Ovary (tissue), 7 donors: ENCODE measurements at regions not wholly inside any gene's neighbourhood (a gene's known extent, or its start where the extent isn't known, plus 50 kb on each side); places are given as distances from the start of the nearest gene placed in this dataset.

ENCODE experiments used
- DNase-seq, 5 donors: peaks; one replicate each; pipeline ENCODE4 v3.0.0-alpha.2; 2019 to 2020
- H3K27ac ChIP-seq, 2 donors: fragments of 200-600 bp; one replicate each; pipeline versions ENCODE4 v1.5.1 to v1.8.0; 2019 to 2022
- H3K27me3 ChIP-seq: fragments of 200-600 bp; one replicate; pipeline ENCODE4 v1.8.0; 2022
- H3K36me3 ChIP-seq: fragments of 200-600 bp; sonication (generic); one replicate; pipeline ENCODE4 v1.5.1; 2019
- H3K4me1 ChIP-seq: one replicate; pipeline ENCODE4 v1.8.1; 2013; ENCODE audit warnings: mild to moderate bottlenecking, moderate library complexity; ENCODE audit not compliant: insufficient read depth
- H3K4me3 ChIP-seq: fragments of 200-600 bp; sonication (generic); one replicate; pipeline ENCODE4 v1.5.1; 2017
- H3K9me3 ChIP-seq, 2 donors: fragments of 200-600 bp in 1 of 2; sonication (generic) in 1 of 2; one replicate each; pipeline versions ENCODE4 v1.5.1 to v1.8.1; 2013 to 2019; ENCODE audit warnings: mild to moderate bottlenecking in 1 of 2, moderate library complexity in 1 of 2
- CTCF ChIP-seq, 3 donors: fragments of 450-650 bp in 2 of 3; fragments of 200-600 bp in 1 of 3; IDR thresholded peaks; one replicate each; pipeline versions ENCODE4 v1.5.1 to v1.8.0; 2016 to 2022; ENCODE audit warnings: antibody characterized with exemption in 3 of 3, mild to moderate bottlenecking in 1 of 3
- EP300 ChIP-seq: sonication (generic); formaldehyde crosslinking; IDR thresholded peaks from one replicate; pipeline ENCODE4 v1.6.1; 2017; ENCODE audit warnings: antibody characterized with exemption
- POLR2A ChIP-seq: fragments of 450-650 bp; IDR thresholded peaks from one replicate; pipeline ENCODE4 v1.6.1; 2017; ENCODE audit warnings: antibody characterized with exemption, mild to moderate bottlenecking, moderate library complexity
- WGBS, 3 donors: extraction: QIAGEN DNeasy Blood & Tissue Kit in 1 of 3; methylation state at CpG; one replicate each; pipeline versions ENCODE4 v1.1.5 to v1.1.7; 2013 to 2017; 5-methylcytosine and 5-hydroxymethylcytosine counted together
- intact Hi-C, 4 donors: fragments of 100-400 bp; cut with DNase I; formaldehyde crosslinking; loops; one replicate each; pipeline versions ENCODE4 v1.11.0 to v1.15.1; 2022 to 2023
- donor health status: DM: no; HTN: no; CAD: no; lungs with moderate emphysema.
- donor health status: DM: no; HTN: no; CAD: no.
- donor health status: Bipolar disorder and iron deficiency.
- donor health status: DM: no; HTN: no; CAD: no.
- donor health status: DM: yes; HTN: yes; CAD: no.

- Histone ChIP-seq H3K27me3 (no peaks in the 10 kb centered on the region), H3K27ac (no peak overlapping the region), H3K9me3 (no peaks in the 10 kb centered on the region), H3K4me1 (peaks cover 6% of the 10 kb centered on the region), H3K4me3 (no peak overlapping the region), H3K36me3 (no peaks in the 10 kb centered on the region)
- WGBS, 3 donors: 82 to 87% (median 84%) methylated on average over 14 of the region's 14 CpGs
- DNase-seq: peak in 1 of 5 donors; percentile 13
- TF ChIP-seq CTCF (IDR thresholded peaks at IDR 0.05) (no peak), EP300 (no peak), POLR2A (no peak)
- intact Hi-C loops: no loop called here
Measured at GRCh38 chr6:168964138-168964835, 289.4 kb downstream of the THBS2 start.

- 84 to 95% (median 87%) methylated on average over 14 of the region's 14 CpGs for WGBS, 3 donors
- DNase-seq: peak in 1 of 5 donors; percentile 10
- H3K9me3 ChIP-seq: no peaks in the 10 kb centered on the region
- H3K27ac ChIP-seq: no peak overlapping the region
- no peaks in the 10 kb centered on the region for H3K27me3 ChIP-seq
- peaks cover 2% of the 10 kb centered on the region for H3K4me1 ChIP-seq
- intact Hi-C loops: no loop called here
- TF ChIP-seq EP300 (no peak), POLR2A (no peak), CTCF (IDR thresholded peaks at IDR 0.05) (no peak)
- no peak overlapping the region for H3K4me3 ChIP-seq
- H3K36me3 ChIP-seq: no peaks in the 10 kb centered on the region
Measured at GRCh38 chr6:168962886-168963285, 290.8 kb downstream of the THBS2 start.

- DNase-seq: no peak
- Histone ChIP-seq H3K27me3 (no peaks in the 10 kb centered on the region), H3K27ac (no peak overlapping the region), H3K36me3 (no peaks in the 10 kb centered on the region), H3K9me3 (no peaks in the 10 kb centered on the region), H3K4me1 (peaks cover 2% of the 10 kb centered on the region), H3K4me3 (no peak overlapping the region)
- TF ChIP-seq POLR2A (no peak), CTCF (IDR thresholded peaks at IDR 0.05) (no peak), EP300 (no peak)
- 83 to 94% (median 90%) methylated on average over 13 of the region's 13 CpGs for WGBS, 3 donors
- intact Hi-C loops: no loop called here
Measured at GRCh38 chr6:168961264-168961656, 292.4 kb downstream of the THBS2 start.

GRCh38 chr6:168960551-168961263, 292.9 kb downstream of the THBS2 start:
- no peak for DNase-seq
- H3K4me1 ChIP-seq: peaks cover 2% of the 10 kb centered on the region
- 28 to 32% (median 31%) methylated on average over 11 of the region's 11 CpGs for WGBS, 3 donors
- H3K27me3 ChIP-seq: no peaks in the 10 kb centered on the region
- TF ChIP-seq CTCF (IDR thresholded peaks at IDR 0.05): no peak
- no peak overlapping the region for H3K4me3 ChIP-seq
- H3K36me3 ChIP-seq: no peaks in the 10 kb centered on the region
- no peak overlapping the region for H3K27ac ChIP-seq
- no peaks in the 10 kb centered on the region for H3K9me3 ChIP-seq
- intact Hi-C loops: no loop called here
